GM12892 (cell line): ENCODE measurements at regions not wholly inside any gene's neighbourhood (a gene's known extent, or its start where the extent isn't known, plus 50 kb on each side); places are given as distances from the start of the nearest gene placed in this dataset.

Experiments used
- DNase-seq: peaks from one replicate; pipeline ENCODE4 v3.0.0; 2011; ENCODE audit not compliant: insufficient read length
- FAIRE-seq: peaks from 2 replicates; lab custom pipeline; 2011; peaks lifted over from hg19 to GRCh38; lab: Jason Lieb, UNC
- POLR2A ChIP-seq: IDR thresholded peaks from 2 replicates; pipeline ENCODE4 v1.6.1; 2011; ENCODE audit warnings: low read depth, low read length, control low read depth
- POLR2AphosphoS5 ChIP-seq: IDR thresholded peaks from 2 replicates; pipeline ENCODE4 v1.6.1; 2011; ENCODE audit warnings: low read depth, low read length, control low read depth
- TAF1 ChIP-seq: IDR thresholded peaks from 2 replicates; pipeline ENCODE4 v1.6.1; 2011; ENCODE audit warnings: low read depth, mild to moderate bottlenecking, control low read depth, low read length, borderline replicate concordance

DNA sequence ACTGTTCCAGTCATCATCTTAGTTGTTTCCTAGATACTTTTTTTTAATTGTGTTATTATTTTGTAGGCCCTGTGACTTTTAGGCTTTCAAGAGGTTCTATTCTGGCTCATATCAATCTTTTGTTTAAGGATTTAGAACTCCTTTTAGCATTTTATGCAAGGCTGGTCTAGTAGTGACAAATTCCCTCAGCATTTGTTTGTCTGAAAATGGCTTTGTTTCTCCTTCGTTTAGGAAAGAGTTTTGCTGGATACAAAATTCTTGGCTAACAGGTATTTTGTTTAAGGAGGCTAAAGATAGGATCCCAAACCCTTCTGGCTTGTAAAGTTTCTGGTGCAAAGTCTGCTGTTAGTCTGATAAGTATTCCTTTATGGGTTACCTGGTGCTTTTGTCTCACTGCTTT, 116.6 kb upstream of the SLC66A3 start:
- TF ChIP-seq TAF1 (no peak), POLR2AphosphoS5 (no peak), POLR2A (no peak)
- FAIRE-seq = no peak
- DNase-seq = no peak

GRCh38 chr2:11040992-11041391, 114.3 kb upstream of the SLC66A3 start:
- DNase-seq (no peak), FAIRE-seq (no peak)
- no peak for TF ChIP-seq POLR2AphosphoS5
- no peak for TF ChIP-seq POLR2A
- no peak for TF ChIP-seq TAF1

- DNase-seq (no peak), FAIRE-seq (no peak)
- TF ChIP-seq POLR2A (no peak), POLR2AphosphoS5 (no peak), TAF1 (no peak)
Observed at GRCh38 chr2:11042841-11043240, 112.4 kb upstream of the SLC66A3 start.

GRCh38 chr2:11043245-11043644, 112.0 kb upstream of the SLC66A3 start:
- DNase-seq = no peak
- no peak for TF ChIP-seq POLR2A
- TF ChIP-seq POLR2AphosphoS5 = no peak
- TF ChIP-seq TAF1 = no peak
- no peak for FAIRE-seq

- TF ChIP-seq TAF1 (no peak), POLR2AphosphoS5 (no peak), POLR2A (no peak)
- no peak for DNase-seq
- FAIRE-seq = no peak
Observed at GRCh38 chr2:11044201-11044600, 111.1 kb upstream of the SLC66A3 start.

DNA sequence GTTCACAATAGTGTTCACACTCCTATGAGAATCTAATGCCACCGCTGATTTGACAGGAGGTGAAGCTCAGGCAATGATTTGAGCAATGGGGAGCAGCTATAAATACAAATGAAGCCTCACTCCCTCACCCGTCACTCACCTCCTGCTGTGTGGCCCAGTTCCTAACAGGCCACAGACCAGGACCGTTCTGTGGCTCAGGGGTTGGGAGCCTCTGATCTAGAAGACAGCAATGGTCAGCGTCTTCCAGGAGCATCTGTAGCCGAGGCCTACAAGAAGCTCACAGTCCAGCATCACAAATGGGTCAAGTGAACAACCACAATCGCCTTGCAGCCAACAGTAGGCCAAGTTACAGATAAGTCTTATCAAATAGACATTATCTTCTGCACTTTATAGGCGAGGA, 110.0 kb upstream of the SLC66A3 start:
- FAIRE-seq (no peak), DNase-seq (no peak)
- TF ChIP-seq POLR2AphosphoS5 (no peak), TAF1 (no peak), POLR2A (no peak)

GRCh38 chr2:11048335-11049008, 106.8 kb upstream of the SLC66A3 start:
- FAIRE-seq (no peak), DNase-seq (no peak)
- no peak for TF ChIP-seq POLR2AphosphoS5
- TF ChIP-seq TAF1 = no peak
- no peak for TF ChIP-seq POLR2A

DNA sequence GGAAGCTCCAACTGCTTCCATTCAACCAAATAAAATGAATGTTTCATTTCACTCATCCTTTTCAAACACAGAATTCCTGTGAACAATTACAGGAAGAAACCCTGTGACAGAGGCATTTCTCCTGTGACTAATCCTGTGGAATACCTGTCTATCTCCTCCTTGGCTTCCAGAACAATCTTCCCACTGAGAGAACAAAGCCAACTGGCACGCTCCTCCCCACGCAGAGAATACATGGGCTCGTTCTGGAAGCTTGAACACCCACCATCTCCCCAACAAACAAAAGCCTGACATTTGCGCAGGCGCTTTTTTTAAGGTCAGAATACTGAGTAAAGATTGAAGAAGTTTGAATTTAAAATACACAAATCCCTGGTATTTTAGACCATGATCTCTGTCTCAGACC, 104.7 kb upstream of the SLC66A3 start:
- FAIRE-seq (no peak), DNase-seq (no peak)
- TF ChIP-seq TAF1 (no peak), POLR2A (no peak), POLR2AphosphoS5 (no peak)

GRCh38 chr2:11051280-11051679, 104.0 kb upstream of the SLC66A3 start:
- DNase-seq = no peak
- no peak for FAIRE-seq
- TF ChIP-seq POLR2AphosphoS5 (no peak), POLR2A (no peak), TAF1 (no peak)

DNA sequence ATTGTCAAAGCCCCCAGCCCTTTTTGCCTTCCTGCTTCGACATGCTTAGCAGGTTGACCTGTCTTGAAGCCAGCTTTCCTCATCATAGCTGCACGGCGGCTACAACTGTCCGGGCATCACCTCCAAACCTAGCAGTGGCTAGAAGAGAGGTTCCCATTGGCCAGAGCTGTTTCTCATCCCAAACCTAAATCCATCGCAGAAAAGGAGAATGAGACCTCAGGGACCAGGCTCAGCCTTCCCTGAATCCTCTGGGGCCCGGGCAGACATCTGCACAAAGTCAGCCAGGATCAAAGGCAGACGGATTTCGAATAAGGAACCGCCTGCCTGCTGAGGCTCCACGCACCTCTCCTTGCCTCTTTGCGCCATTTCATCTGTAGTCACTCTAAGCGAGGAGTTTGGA, 101.7 kb upstream of the SLC66A3 start:
- DNase-seq (no peak), FAIRE-seq (no peak)
- no peak for TF ChIP-seq POLR2AphosphoS5
- TF ChIP-seq TAF1 = no peak
- no peak for TF ChIP-seq POLR2A

- no peak for TF ChIP-seq POLR2AphosphoS5
- TF ChIP-seq POLR2A = no peak
- no peak for TF ChIP-seq TAF1
- no peak for FAIRE-seq
- DNase-seq = no peak
Observed at GRCh38 chr2:11054783-11055678, 100.2 kb upstream of the SLC66A3 start.

GRCh38 chr2:11055679-11056215, 99.5 kb upstream of the SLC66A3 start:
- FAIRE-seq (no peak), DNase-seq (no peak)
- TF ChIP-seq POLR2AphosphoS5 (no peak), TAF1 (no peak), POLR2A (no peak)

DNA sequence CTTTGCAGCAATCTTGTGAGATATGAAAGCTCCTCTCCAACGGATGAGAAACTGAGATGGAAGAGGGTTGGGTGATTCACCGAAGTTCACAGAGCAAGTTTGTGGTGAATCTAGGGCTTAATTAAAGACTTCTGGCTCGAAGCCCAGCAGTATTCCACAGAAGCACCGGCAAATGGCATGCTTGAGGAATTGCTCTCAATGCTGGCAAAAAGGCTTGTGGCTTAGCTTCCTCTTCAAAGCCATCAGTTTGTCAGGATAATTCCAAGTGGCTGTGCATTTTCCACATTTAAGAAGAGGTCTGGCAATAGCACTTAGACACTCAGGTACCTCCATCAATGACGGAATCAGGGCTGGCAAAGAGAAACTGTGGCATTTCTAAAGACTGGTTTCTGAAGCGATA, 98.7 kb upstream of the SLC66A3 start:
- DNase-seq = no peak
- TF ChIP-seq POLR2A = no peak
- no peak for TF ChIP-seq TAF1
- no peak for TF ChIP-seq POLR2AphosphoS5
- no peak for FAIRE-seq
